ENCODE measurements at regions not wholly inside any gene's neighbourhood (a gene's known extent, or its start where the extent isn't known, plus 50 kb on each side); places are given as distances from the start of the nearest gene placed in this dataset.

- Histone ChIP-seq H3K9me3 (ENCODE audit: low read length) (no peaks in the 10 kb centered on the region), H3K9ac (ENCODE audit: low read length) (no peak overlapping the region), H3K79me2 (ENCODE audit: insufficient read depth, low read length) (no peaks in the 10 kb centered on the region), H3F3A (ENCODE audit: insufficient read depth, low read length) (no peaks in the 10 kb centered on the region), H3K4me2 (ENCODE audit: low read length) (no peak overlapping the region), H3K4me3 (ENCODE audit: low read depth, low read length, poor library complexity, severe bottlenecking) (no peak overlapping the region), H3K4me1 (ENCODE audit: insufficient read depth, low read length, severe bottlenecking) (no peaks in the 10 kb centered on the region), H3K9me2 (ENCODE audit: low read depth, low read length) (no peaks in the 10 kb centered on the region), H3K27ac (ENCODE audit: low read depth, low read length, poor library complexity, severe bottlenecking) (no peak overlapping the region), H2AFZ (ENCODE audit: low read length) (no peak overlapping the region), H4K20me1 (ENCODE audit: insufficient read depth, low read length) (no peaks in the 10 kb centered on the region), H3K36me3 (ENCODE audit: insufficient read depth, low read length) (no peaks in the 10 kb centered on the region), H3K27me3 (ENCODE audit: insufficient read depth, low read length) (no peaks in the 10 kb centered on the region)
- no peak for TF ChIP-seq EZH2 (IDR thresholded peaks at IDR 0.05; ENCODE audit: borderline replicate concordance, low read length)
- TF ChIP-seq CTCF (IDR thresholded peaks at IDR 0.05; ENCODE audit: low read length), result no peak
These were observed 313.3 kb upstream of the KCNH8 start for GRCh38 chr3:18835021-18835420.

GRCh38 chr3:18830087-18830486, 318.2 kb upstream of the KCNH8 start:
- no peaks in the 10 kb centered on the region for H4K20me1 ChIP-seq (ENCODE audit: insufficient read depth, low read length)
- no peak overlapping the region for H3K4me3 ChIP-seq (ENCODE audit: low read depth, low read length, poor library complexity, severe bottlenecking)
- H3K79me2 ChIP-seq (ENCODE audit: insufficient read depth, low read length), result no peaks in the 10 kb centered on the region
- H3K27me3 ChIP-seq (ENCODE audit: insufficient read depth, low read length), result no peaks in the 10 kb centered on the region
- H3K9me2 ChIP-seq (ENCODE audit: low read depth, low read length), result no peaks in the 10 kb centered on the region
- H3K4me1 ChIP-seq (ENCODE audit: insufficient read depth, low read length, severe bottlenecking), result no peaks in the 10 kb centered on the region
- no peaks in the 10 kb centered on the region for H3F3A ChIP-seq (ENCODE audit: insufficient read depth, low read length)
- no peak overlapping the region for H3K9ac ChIP-seq (ENCODE audit: low read length)
- no peaks in the 10 kb centered on the region for H3K9me3 ChIP-seq (ENCODE audit: low read length)
- H2AFZ ChIP-seq (ENCODE audit: low read length), result no peak overlapping the region
- H3K4me2 ChIP-seq (ENCODE audit: low read length), result no peak overlapping the region
- TF ChIP-seq EZH2 (IDR thresholded peaks at IDR 0.05; ENCODE audit: borderline replicate concordance, low read length), result no peak
- H3K36me3 ChIP-seq (ENCODE audit: insufficient read depth, low read length), result no peaks in the 10 kb centered on the region
- no peak overlapping the region for H3K27ac ChIP-seq (ENCODE audit: low read depth, low read length, poor library complexity, severe bottlenecking)

GRCh38 chr3:18828637-18829036, 319.7 kb upstream of the KCNH8 start:
- Histone ChIP-seq H2AFZ (ENCODE audit: low read length) (no peak overlapping the region), H3K9ac (ENCODE audit: low read length) (no peak overlapping the region), H3K4me1 (ENCODE audit: insufficient read depth, low read length, severe bottlenecking) (no peaks in the 10 kb centered on the region), H3K36me3 (ENCODE audit: insufficient read depth, low read length) (no peaks in the 10 kb centered on the region), H3K9me2 (ENCODE audit: low read depth, low read length) (no peaks in the 10 kb centered on the region), H3K9me3 (ENCODE audit: low read length) (no peaks in the 10 kb centered on the region), H3F3A (ENCODE audit: insufficient read depth, low read length) (no peaks in the 10 kb centered on the region), H3K27me3 (ENCODE audit: insufficient read depth, low read length) (no peaks in the 10 kb centered on the region), H3K79me2 (ENCODE audit: insufficient read depth, low read length) (no peaks in the 10 kb centered on the region), H3K4me3 (ENCODE audit: low read depth, low read length, poor library complexity, severe bottlenecking) (no peak overlapping the region), H4K20me1 (ENCODE audit: insufficient read depth, low read length) (no peaks in the 10 kb centered on the region), H3K27ac (ENCODE audit: low read depth, low read length, poor library complexity, severe bottlenecking) (no peak overlapping the region), H3K4me2 (ENCODE audit: low read length) (no peak overlapping the region)
- TF ChIP-seq EZH2 (IDR thresholded peaks at IDR 0.05; ENCODE audit: borderline replicate concordance, low read length) (no peak), CTCF (IDR thresholded peaks at IDR 0.05; ENCODE audit: low read length) (no peak)

- H4K20me1 ChIP-seq (ENCODE audit: insufficient read depth, low read length), result no peaks in the 10 kb centered on the region
- H3K9me2 ChIP-seq (ENCODE audit: low read depth, low read length), result no peaks in the 10 kb centered on the region
- H3K9me3 ChIP-seq (ENCODE audit: low read length), result no peaks in the 10 kb centered on the region
- H3K4me1 ChIP-seq (ENCODE audit: insufficient read depth, low read length, severe bottlenecking), result no peaks in the 10 kb centered on the region
- H3K27me3 ChIP-seq (ENCODE audit: insufficient read depth, low read length), result no peaks in the 10 kb centered on the region
- no peak overlapping the region for H3K9ac ChIP-seq (ENCODE audit: low read length)
- no peak overlapping the region for H2AFZ ChIP-seq (ENCODE audit: low read length)
- TF ChIP-seq CTCF (IDR thresholded peaks at IDR 0.05; ENCODE audit: low read length), result no peak
- no peak for TF ChIP-seq EZH2 (IDR thresholded peaks at IDR 0.05; ENCODE audit: borderline replicate concordance, low read length)
- H3K27ac ChIP-seq (ENCODE audit: low read depth, low read length, poor library complexity, severe bottlenecking), result no peak overlapping the region
- H3K4me3 ChIP-seq (ENCODE audit: low read depth, low read length, poor library complexity, severe bottlenecking), result no peak overlapping the region
- no peaks in the 10 kb centered on the region for H3F3A ChIP-seq (ENCODE audit: insufficient read depth, low read length)
- no peaks in the 10 kb centered on the region for H3K79me2 ChIP-seq (ENCODE audit: insufficient read depth, low read length)
- H3K36me3 ChIP-seq (ENCODE audit: insufficient read depth, low read length), result no peaks in the 10 kb centered on the region
- no peak overlapping the region for H3K4me2 ChIP-seq (ENCODE audit: low read length)
These were observed 320.6 kb upstream of the KCNH8 start for GRCh38 chr3:18827664-18828063.
